Fibroblast of lung (primary cell): ENCODE measurements at regions not wholly inside any gene's neighbourhood (a gene's known extent, or its start where the extent isn't known, plus 50 kb on each side); places are given as distances from the start of the nearest gene placed in this dataset.

Source experiments
- DNase-seq, 2 donors: peaks; one replicate each; pipeline versions ENCODE4 v3.0.0 to v3.0.0-alpha.2; 2010; ENCODE audit warnings: low read depth in 2 of 2
- H2AFZ ChIP-seq: 2 replicates; pipeline ENCODE4 v1.5.1; 2012; ENCODE audit warnings: low read length, control low read depth, inconsistent platforms
- H3K27ac ChIP-seq: 2 replicates; pipeline ENCODE4 v1.5.1; 2011; ENCODE audit warnings: low read length, control low read depth; ENCODE audit not compliant: insufficient read depth
- H3K27me3 ChIP-seq: 2 replicates; pipeline ENCODE4 v1.5.1; 2011; ENCODE audit warnings: mild to moderate bottlenecking, low read length; ENCODE audit not compliant: control insufficient read depth, insufficient read depth
- H3K36me3 ChIP-seq: 2 replicates; pipeline ENCODE4 v1.5.1; 2011; ENCODE audit warnings: low read length; ENCODE audit not compliant: control insufficient read depth, insufficient read depth
- H3K4me1 ChIP-seq: 2 replicates; pipeline ENCODE4 v1.5.1; 2011; ENCODE audit warnings: low read length; ENCODE audit not compliant: control insufficient read depth, insufficient read depth; ENCODE audit errors: extremely low read depth
- H3K4me2 ChIP-seq: 2 replicates; pipeline ENCODE4 v1.5.1; 2011; ENCODE audit warnings: low read length, control low read depth; ENCODE audit not compliant: insufficient read depth; ENCODE audit errors: extremely low read depth
- H3K4me3 ChIP-seq, 4 experiments: fragments of 200-600 bp in 1 of 4; sonication (generic) in 1 of 4; replicated peaks in 1 of 4; 2 replicates each; pipeline ENCODE4 v1.5.1; 2011 to 2016; ENCODE audit warnings: low read length in 4 of 4, low read depth in 3 of 4, mild to moderate bottlenecking in 3 of 4, control low read depth in 2 of 4, inconsistent platforms in 1 of 4, mixed read lengths in 1 of 4; ENCODE audit not compliant: insufficient read depth in 1 of 4; ENCODE audit errors: control extremely low read depth in 1 of 4
- H3K79me2 ChIP-seq: 2 replicates; pipeline ENCODE4 v1.5.1; 2012; ENCODE audit warnings: mild to moderate bottlenecking, low read length, inconsistent platforms; ENCODE audit not compliant: control insufficient read depth, insufficient read depth
- H3K9ac ChIP-seq: 2 replicates; pipeline ENCODE4 v1.5.1; 2011; ENCODE audit warnings: mild to moderate bottlenecking, low read length, control low read depth; ENCODE audit not compliant: insufficient read depth
- H3K9me3 ChIP-seq: 2 replicates; pipeline ENCODE4 v1.5.1; 2012; ENCODE audit warnings: low read depth, low read length; ENCODE audit not compliant: control insufficient read depth, insufficient read depth
- H4K20me1 ChIP-seq: 2 replicates; pipeline ENCODE4 v1.5.1; 2011; ENCODE audit warnings: low read length; ENCODE audit not compliant: control insufficient read depth, insufficient read depth; ENCODE audit errors: extremely low read depth
- CTCF ChIP-seq, 2 donors: IDR thresholded peaks in 1 of 2; conservative IDR thresholded peaks in 1 of 2; 1 replicate in 1 of 2; 2 replicates in 1 of 2; pipeline ENCODE4 v1.5.1; 2011 to 2012; ENCODE audit warnings: low read length in 2 of 2, control low read depth in 1 of 2, inconsistent platforms in 1 of 2, low read depth in 1 of 2, mild to moderate bottlenecking in 1 of 2
- EZH2 ChIP-seq: IDR thresholded peaks from 2 replicates; pipeline ENCODE4 v1.5.1; 2012; ENCODE audit warnings: low read length, control low read depth, mild to moderate bottlenecking; ENCODE audit errors: missing control alignments

- Histone ChIP-seq H3K4me1 (no peaks in the 10 kb centered on the region), H3K27ac (no peak overlapping the region), H3K4me2 (no peak overlapping the region), H4K20me1 (no peaks in the 10 kb centered on the region), H3K27me3 (no peaks in the 10 kb centered on the region), H3K79me2 (no peaks in the 10 kb centered on the region), H3K9ac (no peak overlapping the region), H3K4me3 (no peak overlapping the region), H2AFZ (no peak overlapping the region), H3K36me3 (no peaks in the 10 kb centered on the region), H3K9me3 (no peaks in the 10 kb centered on the region)
- DNase-seq: no peak
- TF ChIP-seq CTCF (conservative IDR thresholded peaks at IDR 0.05 in 1 of 2, IDR thresholded peaks at IDR 0.05 in 1 of 2; ENCODE audit: low read depth in 1 of 2, low read length in 2 of 2) (no peak), EZH2 (no peak)
These were observed 282.2 kb downstream of the OLFM4 start for GRCh38 chr13:53310786-53311185.

- no peak overlapping the region for H3K4me3 ChIP-seq
- no peaks in the 10 kb centered on the region for H4K20me1 ChIP-seq
- H2AFZ ChIP-seq: no peak overlapping the region
These were observed 282.9 kb downstream of the OLFM4 start for GRCh38 chr13:53311561-53311960.

GRCh38 chr13:53321296-53321801 is 292.7 kb downstream of the OLFM4 start:
- Histone ChIP-seq H3K27ac (no peak overlapping the region), H3K4me3 (no peak overlapping the region), H3K36me3 (no peaks in the 10 kb centered on the region), H3K9me3 (no peaks in the 10 kb centered on the region), H3K27me3 (no peaks in the 10 kb centered on the region), H3K79me2 (no peaks in the 10 kb centered on the region), H3K9ac (no peak overlapping the region), H3K4me1 (no peaks in the 10 kb centered on the region), H3K4me2 (no peak overlapping the region), H4K20me1 (no peaks in the 10 kb centered on the region), H2AFZ (no peak overlapping the region)
- DNase-seq: no peak
- TF ChIP-seq CTCF (conservative IDR thresholded peaks at IDR 0.05 in 1 of 2, IDR thresholded peaks at IDR 0.05 in 1 of 2; ENCODE audit: low read depth in 1 of 2, low read length in 2 of 2): no peak
- no peak for TF ChIP-seq EZH2

More at GRCh38 chr13:53311561-53311960, 282.9 kb downstream of the OLFM4 start:
- H3K27me3 ChIP-seq: no peaks in the 10 kb centered on the region
- no peak for TF ChIP-seq EZH2
- no peak for TF ChIP-seq CTCF (conservative IDR thresholded peaks at IDR 0.05 in 1 of 2, IDR thresholded peaks at IDR 0.05 in 1 of 2; ENCODE audit: low read depth in 1 of 2, low read length in 2 of 2)
- H3K9me3 ChIP-seq: no peaks in the 10 kb centered on the region
- no peak overlapping the region for H3K9ac ChIP-seq
- H3K27ac ChIP-seq: no peak overlapping the region
- DNase-seq: no peak
- H3K79me2 ChIP-seq: no peaks in the 10 kb centered on the region
- H3K4me1 ChIP-seq: no peaks in the 10 kb centered on the region
- H3K4me2 ChIP-seq: no peak overlapping the region
- H3K36me3 ChIP-seq: no peaks in the 10 kb centered on the region
